GM12878 (cell line): ENCODE measurements at regions not wholly inside any gene's neighbourhood (a gene's known extent, or its start where the extent isn't known, plus 50 kb on each side); places are given as distances from the start of the nearest gene placed in this dataset.

Experiments
- ATAC-seq: fragments of 200-7000 bp; cut with Tn5 transposase; 3 replicates; pipeline ENCODE4 v1.9.1; 2020; ENCODE audit warnings: mild to moderate bottlenecking, moderate library complexity
- BruUV-seq: library from RNA; stranded (reverse); fragments of 400-500 nt; replicated peaks from 2 replicates; lab custom pipeline; 2021; lab: Mats Ljungman, UMichigan
- CTCF ChIA-PET: fragments of 300-600 bp; sonication (Branson Sonifier 250); formaldehyde crosslinking; extraction: SDS; loops from one replicate; lab custom pipeline; 2021; ENCODE audit warnings: inconsistent platforms; lab: Yijun Ruan, JAX
- POLR2A ChIA-PET: fragments of 350-600 bp; formaldehyde crosslinking; extraction: SDS; loops from one replicate; lab custom pipeline; 2021; ENCODE audit warnings: inconsistent platforms; lab: Charles Lee
- RAD21 ChIA-PET: fragments of 300-600 bp; sonication (Branson Sonifier 250); formaldehyde crosslinking; loops from one replicate; lab custom pipeline; 2023; ENCODE audit warnings: antibody characterized with exemption; ENCODE audit not compliant: unreplicated experiment; lab: Charles Lee
- SMC1A ChIA-PET: fragments of 300-600 bp; sonication (Branson Sonifier 250); formaldehyde crosslinking; loops from one replicate; lab custom pipeline; 2023; ENCODE audit not compliant: unreplicated experiment, uncharacterized antibody; lab: Charles Lee
- DNase-seq: peaks from one replicate; pipeline ENCODE4 v3.0.0-alpha.2; 2011; ENCODE audit warnings: low read depth, low spot score
- FAIRE-seq: peaks from 3 replicates; lab custom pipeline; 2011; peaks lifted over from hg19 to GRCh38; lab: Jason Lieb, UNC
- H2AFZ ChIP-seq: 2 replicates; pipeline ENCODE4 v1.6.0; 2011; ENCODE audit warnings: low read depth, low read length, control low read depth; ENCODE audit not compliant: control insufficient read depth
- H3K27ac ChIP-seq: 2 replicates; pipeline ENCODE4 v1.5.1; 2011; ENCODE audit warnings: control low read depth; ENCODE audit not compliant: control insufficient read depth, insufficient read depth
- H3K27me3 ChIP-seq, 2 experiments: replicated peaks in 1 of 2; 2 replicates each; pipeline versions ENCODE4 v1.6.0 to v1.6.1; 2011; ENCODE audit warnings: low read length in 1 of 2; ENCODE audit not compliant: control insufficient read depth in 2 of 2, insufficient read depth in 2 of 2
- H3K36me3 ChIP-seq, 2 experiments: 2 replicates each; pipeline ENCODE4 v1.5.1; 2011; ENCODE audit warnings: low read length in 1 of 2; ENCODE audit not compliant: control insufficient read depth in 2 of 2, insufficient read depth in 2 of 2
- H3K4me1 ChIP-seq: 2 replicates; pipeline ENCODE4 v1.6.1; 2011; ENCODE audit warnings: mild to moderate bottlenecking, low read length, moderate library complexity, mixed read lengths; ENCODE audit not compliant: control insufficient read depth, insufficient read depth
- H3K4me2 ChIP-seq: 2 replicates; pipeline ENCODE4 v1.6.0; 2011; ENCODE audit warnings: control low read depth; ENCODE audit not compliant: control insufficient read depth, insufficient read depth
- H3K4me3 ChIP-seq: fragments of 200-600 bp; sonication (generic); 2 replicates; pipeline ENCODE4 v1.5.1; 2016
- H3K79me2 ChIP-seq: 2 replicates; pipeline ENCODE4 v1.6.0; 2011; ENCODE audit warnings: low read length; ENCODE audit not compliant: control insufficient read depth, insufficient read depth
- H3K9ac ChIP-seq: 2 replicates; pipeline ENCODE4 v1.8.0; 2011; ENCODE audit warnings: low read length, control low read depth, mixed read lengths; ENCODE audit not compliant: control insufficient read depth, insufficient read depth
- H3K9me3 ChIP-seq: replicated peaks from 3 replicates; pipeline ENCODE4 v1.5.1; 2011; ENCODE audit warnings: mild to moderate bottlenecking, low read length; ENCODE audit not compliant: control insufficient read depth, insufficient read depth
- H4K20me1 ChIP-seq: 2 replicates; pipeline ENCODE4 v1.6.0; 2011; ENCODE audit not compliant: control insufficient read depth, insufficient read depth
- BMI1 ChIP-seq: fragments of 450-650 bp; IDR thresholded peaks from 2 replicates; pipeline ENCODE4 v1.6.1; 2016; ENCODE audit warnings: mild to moderate bottlenecking, moderate library complexity, borderline replicate concordance
- BRCA1 ChIP-seq: IDR thresholded peaks from 2 replicates; pipeline ENCODE4 v1.6.1; 2011; ENCODE audit warnings: low read depth, low read length, improper control_type of control experiment
- HDAC6 ChIP-seq: fragments of 200-600 bp; sonication (generic); IDR thresholded peaks from one replicate; pipeline ENCODE4 v1.8.0; 2017; ENCODE audit warnings: antibody characterized with exemption; ENCODE audit not compliant: unreplicated experiment
- NFYB ChIP-seq: IDR thresholded peaks from 2 replicates; pipeline ENCODE4 v1.6.1; 2011; ENCODE audit warnings: low read depth, mild to moderate bottlenecking, low read length, improper control_type of control experiment, moderate library complexity; ENCODE audit not compliant: insufficient read depth
- NR2C2 ChIP-seq: IDR thresholded peaks from 2 replicates; pipeline ENCODE4 v1.6.1; 2011; ENCODE audit warnings: borderline replicate concordance, low read depth; ENCODE audit not compliant: control insufficient read depth, insufficient read length
- PML ChIP-seq: IDR thresholded peaks from 2 replicates; pipeline ENCODE4 v1.6.1; 2012; ENCODE audit warnings: low read length, inconsistent platforms
- POU2F2 ChIP-seq: IDR thresholded peaks from 3 replicates; pipeline ENCODE4 v1.6.1; 2011; ENCODE audit warnings: low read depth, mild to moderate bottlenecking, low read length, borderline replicate concordance
- SUZ12 ChIP-seq: fragments of 200-600 bp; sonication (generic); IDR thresholded peaks from one replicate; pipeline ENCODE4 v1.6.1; 2018; ENCODE audit warnings: antibody characterized with exemption, mild to moderate bottlenecking; ENCODE audit not compliant: unreplicated experiment
- YBX1 ChIP-seq: fragments of 450-650 bp; IDR thresholded peaks from 2 replicates; pipeline ENCODE4 v1.6.1; 2016; ENCODE audit warnings: antibody characterized with exemption
- ZNF207 ChIP-seq: fragments of 450-650 bp; IDR thresholded peaks from 2 replicates; pipeline ENCODE4 v1.6.1; 2014; ENCODE audit warnings: antibody characterized with exemption, mild to moderate bottlenecking, borderline replicate concordance
- WGBS: methylation state at CpG from one replicate; pipeline ENCODE4 v1.1.6; 2016; ENCODE audit warnings: low lambda C conversion rate; ENCODE audit not compliant: insufficient replicate concordance, insufficient coverage; ENCODE audit errors: missing lambda C conversion rate; 5-methylcytosine and 5-hydroxymethylcytosine counted together
- in situ Hi-C: fragments of 300-500 bp; cut with MboI; formaldehyde crosslinking; loops from 9 replicates; pipeline ENCODE4 v1.14.3; 2018; ENCODE audit warnings: mixed read lengths
- intact Hi-C: fragments of 100-400 bp; cut with micrococcal nuclease; formaldehyde crosslinking; loops from one replicate; pipeline ENCODE4 v1.14.2; 2022; ENCODE audit not compliant: unreplicated experiment
- TF ChIP-seq, protein P1 (sequence below): fragments of 450-650 bp; conservative IDR thresholded peaks from 2 replicates; pipeline ENCODE4 v1.6.1; 2017; ENCODE audit warnings: mild to moderate bottlenecking, moderate library complexity
- TF ChIP-seq, protein P2 (sequence below): IDR thresholded peaks from 2 replicates; pipeline ENCODE4 v1.6.1; 2011; ENCODE audit warnings: low read depth, low read length, improper control_type of control experiment, borderline replicate concordance
- TF ChIP-seq, protein P3 (sequence below): fragments of 450-650 bp; IDR thresholded peaks from 2 replicates; pipeline ENCODE4 v1.6.1; 2017; ENCODE audit warnings: mild to moderate bottlenecking
- TF ChIP-seq, protein P4 (sequence below): IDR thresholded peaks from 2 replicates; pipeline ENCODE4 v1.6.1; 2011; ENCODE audit warnings: low read depth, mild to moderate bottlenecking, low read length, moderate library complexity, borderline replicate concordance; ENCODE audit errors: extremely low read depth
- TF ChIP-seq, protein P5 (sequence below): fragments of 450-650 bp; IDR thresholded peaks from 2 replicates; pipeline ENCODE4 v1.6.1; 2017; ENCODE audit warnings: low read depth, mild to moderate bottlenecking, moderate library complexity
- TF ChIP-seq, protein P6 (sequence below): fragments of 150-350 bp; IDR thresholded peaks from 2 replicates; pipeline ENCODE4 v1.6.1; 2014; ENCODE audit warnings: mild to moderate bottlenecking, low read depth, low read length

DNA sequence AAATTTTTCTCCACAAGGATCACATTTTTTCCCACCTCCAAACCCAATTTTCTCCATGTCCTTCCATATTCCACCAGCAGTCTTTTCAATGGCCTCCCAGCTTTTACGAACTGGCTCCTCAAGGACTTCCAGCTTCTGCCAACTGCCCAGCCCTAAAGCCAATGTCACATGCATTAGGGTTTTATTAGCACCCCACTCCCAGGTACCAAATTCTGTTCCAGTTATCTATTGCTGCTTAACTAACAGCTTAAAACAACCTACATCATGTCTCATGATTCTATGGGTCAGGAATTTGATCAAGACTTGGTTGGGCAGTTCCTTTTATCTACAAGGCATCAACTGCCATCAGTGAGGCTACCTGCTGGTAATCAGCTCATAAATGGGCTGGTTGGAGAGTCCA lies 151.3 kb downstream of the SPTSSA start:
- ChIA-PET POLR2A (interaction anchor here (0.6 kb wide), 1 partner anchor 446 kb away, joined by 6 read pairs; no protein-coding TSS in a partner anchor), CTCF (interaction anchor here (1.1 to 1.3 kb wide), 2 partner anchors 10 to 473 kb away, joined by 4 to 5 read pairs; no protein-coding TSS in a partner anchor), SMC1A (interaction anchor here (1.0 kb wide), 1 partner anchor 12 kb away, joined by 3 read pairs; no protein-coding TSS in a partner anchor), RAD21 (interaction anchor here (0.9 kb wide), 1 partner anchor 18 kb away, joined by 3 read pairs; no protein-coding TSS in a partner anchor)
- Histone ChIP-seq H3K9ac (no peak overlapping the region), H3K79me2 (no peaks in the 10 kb centered on the region), H3K36me3 (no peaks in the 10 kb centered on the region), H3K4me3 (no peak overlapping the region), H4K20me1 (no peaks in the 10 kb centered on the region), H3K27ac (no peak overlapping the region), H3K27me3 (no peaks in the 10 kb centered on the region), H3K4me2 (no peak overlapping the region), H3K9me3 (no peaks in the 10 kb centered on the region), H2AFZ (no peak overlapping the region), H3K4me1 (no peaks in the 10 kb centered on the region)
- DNase-seq (no peak), ATAC-seq (no peak), FAIRE-seq (no peak)
- intact Hi-C loops (no loop called here), in situ Hi-C loops (no loop called here)
- no TSS peak for BruUV-seq
- 0% methylated on average over 1 of the region's 1 CpG for WGBS
- TF ChIP-seq NFYB (no peak), SUZ12 (no peak), NR2C2 (no peak), ZNF207 (no peak), BRCA1 (no peak), BMI1 (no peak), YBX1 (no peak), PML (no peak), HDAC6 (no peak), POU2F2 (no peak)
- TF ChIP-seq, protein P1, sequence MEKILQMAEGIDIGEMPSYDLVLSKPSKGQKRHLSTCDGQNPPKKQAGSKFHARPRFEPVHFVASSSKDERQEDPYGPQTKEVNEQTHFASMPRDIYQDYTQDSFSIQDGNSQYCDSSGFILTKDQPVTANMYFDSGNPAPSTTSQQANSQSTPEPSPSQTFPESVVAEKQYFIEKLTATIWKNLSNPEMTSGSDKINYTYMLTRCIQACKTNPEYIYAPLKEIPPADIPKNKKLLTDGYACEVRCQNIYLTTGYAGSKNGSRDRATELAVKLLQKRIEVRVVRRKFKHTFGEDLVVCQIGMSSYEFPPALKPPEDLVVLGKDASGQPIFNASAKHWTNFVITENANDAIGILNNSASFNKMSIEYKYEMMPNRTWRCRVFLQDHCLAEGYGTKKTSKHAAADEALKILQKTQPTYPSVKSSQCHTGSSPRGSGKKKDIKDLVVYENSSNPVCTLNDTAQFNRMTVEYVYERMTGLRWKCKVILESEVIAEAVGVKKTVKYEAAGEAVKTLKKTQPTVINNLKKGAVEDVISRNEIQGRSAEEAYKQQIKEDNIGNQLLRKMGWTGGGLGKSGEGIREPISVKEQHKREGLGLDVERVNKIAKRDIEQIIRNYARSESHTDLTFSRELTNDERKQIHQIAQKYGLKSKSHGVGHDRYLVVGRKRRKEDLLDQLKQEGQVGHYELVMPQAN = no peak
- TF ChIP-seq, protein P2, sequence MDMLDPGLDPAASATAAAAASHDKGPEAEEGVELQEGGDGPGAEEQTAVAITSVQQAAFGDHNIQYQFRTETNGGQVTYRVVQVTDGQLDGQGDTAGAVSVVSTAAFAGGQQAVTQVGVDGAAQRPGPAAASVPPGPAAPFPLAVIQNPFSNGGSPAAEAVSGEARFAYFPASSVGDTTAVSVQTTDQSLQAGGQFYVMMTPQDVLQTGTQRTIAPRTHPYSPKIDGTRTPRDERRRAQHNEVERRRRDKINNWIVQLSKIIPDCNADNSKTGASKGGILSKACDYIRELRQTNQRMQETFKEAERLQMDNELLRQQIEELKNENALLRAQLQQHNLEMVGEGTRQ = no peak
- TF ChIP-seq, protein P3, sequence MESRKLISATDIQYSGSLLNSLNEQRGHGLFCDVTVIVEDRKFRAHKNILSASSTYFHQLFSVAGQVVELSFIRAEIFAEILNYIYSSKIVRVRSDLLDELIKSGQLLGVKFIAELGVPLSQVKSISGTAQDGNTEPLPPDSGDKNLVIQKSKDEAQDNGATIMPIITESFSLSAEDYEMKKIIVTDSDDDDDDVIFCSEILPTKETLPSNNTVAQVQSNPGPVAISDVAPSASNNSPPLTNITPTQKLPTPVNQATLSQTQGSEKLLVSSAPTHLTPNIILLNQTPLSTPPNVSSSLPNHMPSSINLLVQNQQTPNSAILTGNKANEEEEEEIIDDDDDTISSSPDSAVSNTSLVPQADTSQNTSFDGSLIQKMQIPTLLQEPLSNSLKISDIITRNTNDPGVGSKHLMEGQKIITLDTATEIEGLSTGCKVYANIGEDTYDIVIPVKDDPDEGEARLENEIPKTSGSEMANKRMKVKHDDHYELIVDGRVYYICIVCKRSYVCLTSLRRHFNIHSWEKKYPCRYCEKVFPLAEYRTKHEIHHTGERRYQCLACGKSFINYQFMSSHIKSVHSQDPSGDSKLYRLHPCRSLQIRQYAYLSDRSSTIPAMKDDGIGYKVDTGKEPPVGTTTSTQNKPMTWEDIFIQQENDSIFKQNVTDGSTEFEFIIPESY = no peak
- TF ChIP-seq, protein P4, sequence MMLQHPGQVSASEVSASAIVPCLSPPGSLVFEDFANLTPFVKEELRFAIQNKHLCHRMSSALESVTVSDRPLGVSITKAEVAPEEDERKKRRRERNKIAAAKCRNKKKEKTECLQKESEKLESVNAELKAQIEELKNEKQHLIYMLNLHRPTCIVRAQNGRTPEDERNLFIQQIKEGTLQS = no peak
- TF ChIP-seq, protein P5, sequence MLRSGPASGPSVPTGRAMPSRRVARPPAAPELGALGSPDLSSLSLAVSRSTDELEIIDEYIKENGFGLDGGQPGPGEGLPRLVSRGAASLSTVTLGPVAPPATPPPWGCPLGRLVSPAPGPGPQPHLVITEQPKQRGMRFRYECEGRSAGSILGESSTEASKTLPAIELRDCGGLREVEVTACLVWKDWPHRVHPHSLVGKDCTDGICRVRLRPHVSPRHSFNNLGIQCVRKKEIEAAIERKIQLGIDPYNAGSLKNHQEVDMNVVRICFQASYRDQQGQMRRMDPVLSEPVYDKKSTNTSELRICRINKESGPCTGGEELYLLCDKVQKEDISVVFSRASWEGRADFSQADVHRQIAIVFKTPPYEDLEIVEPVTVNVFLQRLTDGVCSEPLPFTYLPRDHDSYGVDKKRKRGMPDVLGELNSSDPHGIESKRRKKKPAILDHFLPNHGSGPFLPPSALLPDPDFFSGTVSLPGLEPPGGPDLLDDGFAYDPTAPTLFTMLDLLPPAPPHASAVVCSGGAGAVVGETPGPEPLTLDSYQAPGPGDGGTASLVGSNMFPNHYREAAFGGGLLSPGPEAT = no peak
- TF ChIP-seq, protein P6, sequence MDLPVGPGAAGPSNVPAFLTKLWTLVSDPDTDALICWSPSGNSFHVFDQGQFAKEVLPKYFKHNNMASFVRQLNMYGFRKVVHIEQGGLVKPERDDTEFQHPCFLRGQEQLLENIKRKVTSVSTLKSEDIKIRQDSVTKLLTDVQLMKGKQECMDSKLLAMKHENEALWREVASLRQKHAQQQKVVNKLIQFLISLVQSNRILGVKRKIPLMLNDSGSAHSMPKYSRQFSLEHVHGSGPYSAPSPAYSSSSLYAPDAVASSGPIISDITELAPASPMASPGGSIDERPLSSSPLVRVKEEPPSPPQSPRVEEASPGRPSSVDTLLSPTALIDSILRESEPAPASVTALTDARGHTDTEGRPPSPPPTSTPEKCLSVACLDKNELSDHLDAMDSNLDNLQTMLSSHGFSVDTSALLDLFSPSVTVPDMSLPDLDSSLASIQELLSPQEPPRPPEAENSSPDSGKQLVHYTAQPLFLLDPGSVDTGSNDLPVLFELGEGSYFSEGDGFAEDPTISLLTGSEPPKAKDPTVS = no peak
